GM12874 (cell line): ENCODE measurements at regions not wholly inside any gene's neighbourhood (a gene's known extent, or its start where the extent isn't known, plus 50 kb on each side); places are given as distances from the start of the nearest gene placed in this dataset.

ENCODE experiments used
- TF ChIP-seq, protein P1 (sequence below): IDR thresholded peaks from 2 replicates; pipeline ENCODE4 v1.5.1; 2011; ENCODE audit warnings: low read depth, mild to moderate bottlenecking, control low read depth, low read length, moderate library complexity; ENCODE audit not compliant: insufficient read depth

DNA sequence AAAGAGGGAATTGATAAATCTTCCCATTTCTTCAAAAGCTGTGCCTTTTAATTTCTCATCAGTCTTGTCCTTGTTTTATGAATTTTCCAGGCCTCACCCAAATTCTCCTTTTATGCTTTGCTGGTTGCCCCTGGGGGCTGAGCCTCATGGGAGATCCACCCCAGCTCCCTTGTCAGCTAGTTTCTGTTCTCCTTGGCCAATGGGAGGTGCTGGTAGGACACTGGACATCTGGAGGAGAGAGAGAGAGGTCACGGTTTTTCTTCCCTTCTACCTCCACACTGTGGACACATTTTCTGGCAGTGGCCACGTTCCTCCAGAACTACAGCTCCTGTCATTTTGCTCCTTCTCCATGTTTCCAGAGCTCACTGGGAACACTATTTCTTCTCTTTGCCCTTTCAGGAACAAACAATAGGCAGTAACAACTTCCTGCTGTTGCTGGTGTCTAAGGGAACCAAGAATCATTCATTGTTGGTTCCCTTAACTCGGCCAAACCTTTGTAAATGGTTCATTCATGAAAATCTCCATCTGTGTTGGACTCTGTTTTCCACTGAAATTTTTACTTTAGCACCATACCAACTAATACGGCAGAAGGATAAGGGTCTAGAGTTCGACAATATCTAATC lies 334.5 kb downstream of the GPAT3 start:
- TF ChIP-seq, protein P1, sequence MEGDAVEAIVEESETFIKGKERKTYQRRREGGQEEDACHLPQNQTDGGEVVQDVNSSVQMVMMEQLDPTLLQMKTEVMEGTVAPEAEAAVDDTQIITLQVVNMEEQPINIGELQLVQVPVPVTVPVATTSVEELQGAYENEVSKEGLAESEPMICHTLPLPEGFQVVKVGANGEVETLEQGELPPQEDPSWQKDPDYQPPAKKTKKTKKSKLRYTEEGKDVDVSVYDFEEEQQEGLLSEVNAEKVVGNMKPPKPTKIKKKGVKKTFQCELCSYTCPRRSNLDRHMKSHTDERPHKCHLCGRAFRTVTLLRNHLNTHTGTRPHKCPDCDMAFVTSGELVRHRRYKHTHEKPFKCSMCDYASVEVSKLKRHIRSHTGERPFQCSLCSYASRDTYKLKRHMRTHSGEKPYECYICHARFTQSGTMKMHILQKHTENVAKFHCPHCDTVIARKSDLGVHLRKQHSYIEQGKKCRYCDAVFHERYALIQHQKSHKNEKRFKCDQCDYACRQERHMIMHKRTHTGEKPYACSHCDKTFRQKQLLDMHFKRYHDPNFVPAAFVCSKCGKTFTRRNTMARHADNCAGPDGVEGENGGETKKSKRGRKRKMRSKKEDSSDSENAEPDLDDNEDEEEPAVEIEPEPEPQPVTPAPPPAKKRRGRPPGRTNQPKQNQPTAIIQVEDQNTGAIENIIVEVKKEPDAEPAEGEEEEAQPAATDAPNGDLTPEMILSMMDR: no peak

DNA sequence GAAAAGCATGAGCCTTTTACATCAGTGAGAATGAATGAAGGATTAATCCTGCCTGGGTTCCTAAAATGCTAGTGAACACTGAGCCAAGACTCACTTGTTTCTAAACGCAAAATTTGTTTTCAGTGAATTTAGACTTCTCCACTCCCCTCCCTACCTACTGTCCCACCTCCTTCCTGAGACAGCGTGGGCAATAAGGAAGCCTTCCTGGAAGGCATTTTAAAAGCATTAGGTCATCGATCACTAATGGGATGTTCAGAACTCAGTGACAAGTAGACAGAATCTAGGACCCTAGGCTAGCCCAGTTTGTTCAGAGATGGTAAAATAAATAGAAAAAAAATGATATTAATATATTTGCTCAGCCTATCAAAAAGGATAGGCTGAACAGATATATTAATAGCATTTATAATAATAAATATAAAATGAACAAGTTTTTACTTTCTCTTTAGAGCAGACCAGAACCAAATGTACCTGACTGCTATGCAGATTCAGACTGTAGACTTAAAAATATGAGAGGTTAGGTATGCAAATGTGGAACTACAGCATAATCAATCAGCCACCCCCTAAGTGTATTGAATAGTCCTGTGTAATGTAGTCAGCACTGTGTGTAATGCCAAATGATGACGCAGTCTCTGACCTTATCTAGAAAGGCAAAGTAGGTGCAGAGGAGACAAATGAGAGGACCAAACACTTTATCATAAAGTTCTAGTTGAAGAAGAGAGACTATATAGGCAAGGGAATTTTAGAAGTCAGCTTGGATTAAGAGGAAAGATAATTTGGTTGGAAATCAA lies 331.1 kb downstream of the GPAT3 start:
- TF ChIP-seq, protein P1: no peak

DNA sequence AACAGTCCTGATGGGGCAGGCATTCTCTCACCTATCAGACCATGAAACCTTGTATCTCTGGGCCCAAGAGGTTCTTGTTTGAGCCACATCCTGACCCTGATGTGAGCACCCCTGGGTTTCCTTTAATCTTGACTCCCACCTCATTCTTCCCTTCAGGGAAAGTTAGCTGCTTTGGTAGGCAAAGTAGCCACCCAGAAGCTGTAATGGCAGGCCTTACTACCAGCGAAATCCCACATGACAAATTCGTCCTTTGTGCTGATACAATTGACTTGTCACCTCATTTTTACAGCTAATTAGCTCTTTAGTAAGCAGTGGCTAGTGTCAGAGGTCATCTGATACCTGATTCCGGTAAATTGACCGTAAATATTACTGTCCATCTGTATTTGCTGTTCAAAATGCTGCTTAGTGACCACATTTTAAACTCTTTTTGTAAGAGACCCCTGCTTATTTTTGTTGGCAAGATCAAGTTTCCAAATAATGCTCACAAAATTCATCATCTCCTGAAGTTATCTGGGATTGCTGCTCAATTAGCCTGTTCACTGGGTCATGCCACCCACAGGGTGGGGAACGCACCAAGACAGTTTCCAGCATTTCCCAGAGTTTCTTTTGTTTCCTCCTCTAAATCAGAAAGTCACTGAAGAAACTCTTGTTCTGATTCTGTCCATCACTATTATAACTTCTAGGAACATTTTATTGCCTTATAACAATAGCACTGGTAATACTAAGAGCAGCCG lies 329.7 kb downstream of the GPAT3 start:
- TF ChIP-seq, protein P1: no peak

DNA sequence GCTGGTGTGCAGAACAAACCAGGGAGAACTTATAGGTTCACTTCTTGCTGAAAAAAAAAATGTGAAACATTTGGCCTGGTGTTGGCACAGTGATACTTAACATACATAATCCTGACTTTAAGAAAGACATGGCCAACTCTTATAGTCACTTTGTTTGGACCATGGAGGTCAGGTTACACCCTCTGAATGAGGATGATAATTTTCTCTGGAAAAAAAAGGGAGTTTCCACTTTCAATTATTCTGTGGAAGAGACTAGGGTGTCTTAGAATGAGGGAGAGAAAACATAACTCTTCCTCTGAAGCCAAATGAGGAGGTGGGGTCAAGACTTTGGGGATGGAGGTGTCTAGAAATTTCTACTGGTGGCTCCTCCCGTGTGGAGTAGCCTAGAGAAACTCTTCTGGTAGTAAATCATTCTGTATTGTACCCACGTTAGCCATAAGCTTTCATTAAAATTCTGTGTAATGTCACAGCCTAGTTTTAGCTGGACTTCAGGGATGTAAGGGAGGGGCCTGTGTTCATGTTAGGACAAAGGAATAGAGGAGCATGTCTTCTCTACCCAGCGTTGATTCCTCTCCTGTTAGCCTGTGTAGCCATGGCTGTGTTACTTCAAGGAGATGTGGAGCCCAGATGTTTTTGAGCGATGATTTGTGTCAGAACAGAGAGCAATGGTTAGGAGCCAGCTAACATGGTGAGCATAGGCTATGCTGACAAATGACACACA lies 328.3 kb downstream of the GPAT3 start:
- TF ChIP-seq, protein P1: no peak

DNA sequence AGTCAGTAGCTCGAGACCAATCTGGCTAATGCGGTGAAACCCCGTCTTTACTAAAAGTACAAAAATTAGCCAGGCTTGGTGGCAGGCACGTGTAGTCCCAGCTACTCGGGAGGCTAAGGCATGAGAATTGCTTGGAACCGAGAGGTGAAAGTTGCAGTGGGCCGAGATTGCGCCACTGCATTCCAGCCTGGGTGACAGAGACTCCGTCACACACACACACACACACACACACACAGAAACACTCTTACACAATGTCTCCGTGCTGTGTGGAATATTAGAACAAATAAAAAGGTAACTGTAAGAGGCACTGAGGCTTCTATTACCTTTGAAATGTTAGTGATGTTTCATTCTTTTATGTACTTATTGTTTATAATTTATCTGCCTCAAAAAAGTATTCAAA lies 326.6 kb downstream of the GPAT3 start:
- TF ChIP-seq, protein P1: no peak

DNA sequence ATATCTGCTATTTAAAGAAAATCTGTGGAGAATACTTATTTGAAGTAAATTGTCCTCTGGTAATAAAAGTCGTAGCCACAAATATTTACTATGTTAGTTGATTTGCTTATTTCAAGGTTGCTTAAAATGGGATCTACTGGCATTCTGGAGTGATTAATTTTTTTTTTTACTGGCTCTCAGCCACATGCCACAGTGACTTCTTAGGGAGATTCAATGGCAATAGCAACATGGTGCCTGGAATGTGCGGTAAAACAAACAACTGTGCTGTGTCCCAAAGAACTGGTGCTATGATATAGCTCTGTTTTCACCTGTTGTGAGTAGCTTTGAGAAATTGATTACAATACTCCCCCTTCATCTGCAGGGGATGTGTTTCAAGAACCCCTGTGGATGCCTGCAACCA lies 324.3 kb downstream of the GPAT3 start:
- TF ChIP-seq, protein P1: no peak

DNA sequence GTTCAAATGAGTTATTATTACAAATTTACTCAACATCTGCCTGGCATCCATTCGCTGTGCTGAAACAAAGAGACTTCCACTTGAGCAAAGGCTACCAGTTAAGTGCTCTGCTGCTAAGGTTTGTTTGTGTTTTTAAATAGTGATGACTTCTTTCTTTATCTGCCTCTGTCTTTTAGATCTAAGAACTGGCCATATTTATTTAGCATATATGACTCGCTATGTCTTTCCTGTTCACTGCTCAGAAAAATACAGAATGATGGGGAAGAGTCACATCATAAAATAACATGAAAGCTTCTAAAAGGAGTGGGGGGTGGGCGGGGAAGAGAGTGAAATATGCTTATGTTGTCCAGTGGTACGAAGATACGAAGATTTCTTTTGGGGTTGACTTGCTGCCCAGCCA lies 322.2 kb downstream of the GPAT3 start:
- TF ChIP-seq, protein P1: no peak
